MM.1S (cell line): ENCODE measurements at regions not wholly inside any gene's neighbourhood (a gene's known extent, or its start where the extent isn't known, plus 50 kb on each side); places are given as distances from the start of the nearest gene placed in this dataset.

ENCODE experiments used
- DNase-seq: peaks from one replicate; pipeline ENCODE4 v3.0.0-alpha.2; 2015
- H2AFZ ChIP-seq: fragments of 300-600 bp; sonication (generic); 2 replicates; pipeline ENCODE4 v1.6.0; 2016; ENCODE audit warnings: antibody characterized with exemption, low read length
- H3F3A ChIP-seq: fragments of 300-600 bp; sonication (generic); 2 replicates; pipeline ENCODE4 v1.6.1; 2016; ENCODE audit warnings: mild to moderate bottlenecking, antibody characterized with exemption, low read length, moderate library complexity, mixed read lengths; ENCODE audit not compliant: insufficient read depth
- H3K27ac ChIP-seq: fragments of 300-600 bp; sonication (generic); 2 replicates; pipeline ENCODE4 v1.5.1; 2016; ENCODE audit warnings: mild to moderate bottlenecking, low read length
- H3K27me3 ChIP-seq: fragments of 300-600 bp; sonication (generic); replicated peaks from 2 replicates; pipeline ENCODE4 v1.6.0; 2016; ENCODE audit warnings: low read length; ENCODE audit not compliant: insufficient read depth
- H3K36me3 ChIP-seq: fragments of 300-600 bp; sonication (generic); replicated peaks from 2 replicates; pipeline ENCODE4 v1.6.1; 2016; ENCODE audit warnings: mild to moderate bottlenecking, low read length, mixed read lengths; ENCODE audit not compliant: insufficient read depth
- H3K4me1 ChIP-seq: fragments of 300-600 bp; sonication (generic); 2 replicates; pipeline ENCODE4 v1.6.1; 2016; ENCODE audit warnings: low read length, mixed read lengths
- H3K4me2 ChIP-seq: fragments of 300-600 bp; sonication (generic); 2 replicates; pipeline ENCODE4 v1.6.0; 2016; ENCODE audit warnings: low read depth, low read length
- H3K4me3 ChIP-seq: fragments of 300-600 bp; sonication (generic); 2 replicates; pipeline ENCODE4 v1.5.1; 2016; ENCODE audit warnings: low read length, mixed read lengths
- H3K79me2 ChIP-seq: fragments of 300-600 bp; sonication (generic); 2 replicates; pipeline ENCODE4 v1.6.1; 2016; ENCODE audit warnings: mixed run types, low read length, mixed read lengths
- H3K9ac ChIP-seq: fragments of 300-600 bp; sonication (generic); 2 replicates; pipeline ENCODE4 v1.6.1; 2016; ENCODE audit warnings: low read length, mixed read lengths
- H3K9me2 ChIP-seq: fragments of 300-600 bp; sonication (generic); replicated peaks from 2 replicates; pipeline ENCODE4 v1.6.1; 2016; ENCODE audit warnings: mild to moderate bottlenecking, low read length, mixed read lengths; ENCODE audit not compliant: insufficient read depth
- H3K9me3 ChIP-seq: fragments of 300-600 bp; sonication (generic); replicated peaks from 2 replicates; pipeline ENCODE4 v1.6.1; 2016; ENCODE audit warnings: mild to moderate bottlenecking, low read length, mixed read lengths; ENCODE audit not compliant: insufficient read depth
- H4K20me1 ChIP-seq: fragments of 300-600 bp; sonication (generic); 2 replicates; pipeline ENCODE4 v1.6.1; 2016; ENCODE audit warnings: mild to moderate bottlenecking, low read length, moderate library complexity, mixed read lengths; ENCODE audit not compliant: insufficient read depth
- EZH2 ChIP-seq: fragments of 300-600 bp; sonication (generic); optimal IDR thresholded peaks from 2 replicates; pipeline ENCODE3; 2017; ENCODE audit warnings: low read depth, mild to moderate bottlenecking, antibody characterized with exemption, low read length, mixed read lengths
- EZH2phosphoT487 ChIP-seq: fragments of 300-600 bp; sonication (generic); IDR thresholded peaks from 2 replicates; pipeline ENCODE4 v1.6.1; 2018; ENCODE audit warnings: antibody characterized with exemption, low read length
- TF ChIP-seq, protein P1 (sequence below): fragments of 300-600 bp; sonication (generic); IDR thresholded peaks from 2 replicates; pipeline ENCODE4 v1.5.1; 2016; ENCODE audit warnings: antibody characterized with exemption, low read length, mixed read lengths

DNA sequence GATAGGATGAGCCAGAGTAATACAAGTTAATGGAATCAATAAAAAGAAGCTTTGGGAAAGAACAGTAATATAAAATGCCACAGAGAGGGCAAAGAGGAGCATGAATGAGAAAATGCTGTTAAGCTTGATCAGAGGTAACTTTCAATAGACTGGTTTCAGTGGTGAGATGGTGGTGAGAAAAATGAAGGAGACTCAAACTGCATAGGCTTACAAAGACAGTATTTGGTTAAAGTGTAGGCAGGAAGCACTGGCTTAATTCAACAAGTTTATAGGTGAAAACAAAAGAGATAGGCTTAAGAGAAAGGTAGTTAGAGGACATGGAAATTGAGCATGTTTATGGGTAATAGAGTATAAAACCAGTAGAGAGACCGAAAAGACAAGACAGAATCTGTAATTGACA, 298.6 kb upstream of the ADAMTS5 start:
- no peak overlapping the region for H3K9ac ChIP-seq
- no peaks in the 10 kb centered on the region for H3K36me3 ChIP-seq
- H4K20me1 ChIP-seq: no peaks in the 10 kb centered on the region
- H3K4me2 ChIP-seq: no peak overlapping the region
- H2AFZ ChIP-seq: no peak overlapping the region
- TF ChIP-seq EZH2: no peak
- TF ChIP-seq EZH2phosphoT487: no peak
- TF ChIP-seq, protein P1, sequence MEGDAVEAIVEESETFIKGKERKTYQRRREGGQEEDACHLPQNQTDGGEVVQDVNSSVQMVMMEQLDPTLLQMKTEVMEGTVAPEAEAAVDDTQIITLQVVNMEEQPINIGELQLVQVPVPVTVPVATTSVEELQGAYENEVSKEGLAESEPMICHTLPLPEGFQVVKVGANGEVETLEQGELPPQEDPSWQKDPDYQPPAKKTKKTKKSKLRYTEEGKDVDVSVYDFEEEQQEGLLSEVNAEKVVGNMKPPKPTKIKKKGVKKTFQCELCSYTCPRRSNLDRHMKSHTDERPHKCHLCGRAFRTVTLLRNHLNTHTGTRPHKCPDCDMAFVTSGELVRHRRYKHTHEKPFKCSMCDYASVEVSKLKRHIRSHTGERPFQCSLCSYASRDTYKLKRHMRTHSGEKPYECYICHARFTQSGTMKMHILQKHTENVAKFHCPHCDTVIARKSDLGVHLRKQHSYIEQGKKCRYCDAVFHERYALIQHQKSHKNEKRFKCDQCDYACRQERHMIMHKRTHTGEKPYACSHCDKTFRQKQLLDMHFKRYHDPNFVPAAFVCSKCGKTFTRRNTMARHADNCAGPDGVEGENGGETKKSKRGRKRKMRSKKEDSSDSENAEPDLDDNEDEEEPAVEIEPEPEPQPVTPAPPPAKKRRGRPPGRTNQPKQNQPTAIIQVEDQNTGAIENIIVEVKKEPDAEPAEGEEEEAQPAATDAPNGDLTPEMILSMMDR: no peak
- H3K9me2 ChIP-seq: no peaks in the 10 kb centered on the region
- H3K27ac ChIP-seq: no peak overlapping the region
- no peaks in the 10 kb centered on the region for H3K9me3 ChIP-seq
- H3K79me2 ChIP-seq: no peaks in the 10 kb centered on the region
- H3K27me3 ChIP-seq: no peaks in the 10 kb centered on the region
- DNase-seq: no peak
- no peak overlapping the region for H3K4me3 ChIP-seq
- H3F3A ChIP-seq: no peaks in the 10 kb centered on the region
- no peaks in the 10 kb centered on the region for H3K4me1 ChIP-seq

DNA sequence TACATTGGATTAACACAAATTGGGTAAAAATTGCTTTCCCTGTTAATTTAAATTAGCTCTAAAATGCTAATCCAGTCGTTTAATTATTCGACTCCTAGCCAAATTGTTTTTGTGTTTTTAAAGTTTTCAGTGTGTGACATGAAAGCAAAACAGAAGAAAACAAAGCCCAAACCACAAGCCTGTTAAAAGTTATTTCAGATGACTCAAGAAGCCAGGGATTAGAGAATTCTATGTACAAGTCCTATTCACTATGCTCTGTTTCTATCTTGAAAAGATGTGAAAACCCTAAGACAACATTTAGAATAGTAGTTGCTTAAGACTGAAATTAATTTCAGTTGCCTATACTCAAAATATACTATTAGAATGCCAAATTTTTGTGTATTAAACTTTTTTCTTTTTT, 294.8 kb upstream of the ADAMTS5 start:
- Histone ChIP-seq H3K9me3 (no peaks in the 10 kb centered on the region), H3K4me3 (no peak overlapping the region), H3K9ac (no peak overlapping the region), H4K20me1 (no peaks in the 10 kb centered on the region), H2AFZ (no peak overlapping the region), H3K79me2 (no peaks in the 10 kb centered on the region), H3K4me2 (no peak overlapping the region), H3K36me3 (no peaks in the 10 kb centered on the region), H3F3A (no peaks in the 10 kb centered on the region), H3K4me1 (no peaks in the 10 kb centered on the region), H3K27me3 (no peaks in the 10 kb centered on the region), H3K9me2 (no peaks in the 10 kb centered on the region), H3K27ac (no peak overlapping the region)
- TF ChIP-seq, protein P1: no peak
- no peak for TF ChIP-seq EZH2
- DNase-seq: no peak

DNA sequence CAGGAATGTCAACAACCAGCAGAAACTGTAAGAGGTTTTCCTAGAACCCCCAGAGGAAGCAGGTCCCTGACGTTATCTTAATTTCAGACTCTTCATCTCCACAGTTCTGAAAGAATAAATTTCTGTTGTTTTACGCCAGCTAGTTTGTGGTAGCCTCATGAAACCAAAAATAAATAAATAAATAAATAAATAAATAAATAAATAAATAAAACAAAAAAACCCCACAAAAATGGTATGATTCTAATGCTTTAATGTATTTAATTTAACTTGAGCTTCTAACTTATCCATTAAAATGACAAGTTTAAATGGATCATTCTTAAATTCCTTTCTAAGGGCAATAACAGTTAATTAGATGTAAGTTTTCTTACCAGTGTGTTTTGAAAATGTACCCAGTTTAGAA, 293.8 kb upstream of the ADAMTS5 start:
- Histone ChIP-seq H3K9me2 (no peaks in the 10 kb centered on the region), H3K4me2 (no peak overlapping the region), H3K4me1 (no peaks in the 10 kb centered on the region), H3K79me2 (no peaks in the 10 kb centered on the region), H2AFZ (no peak overlapping the region), H3K9ac (no peak overlapping the region), H3K4me3 (no peak overlapping the region), H3K27me3 (no peaks in the 10 kb centered on the region), H3K36me3 (no peaks in the 10 kb centered on the region), H4K20me1 (no peaks in the 10 kb centered on the region), H3K9me3 (no peaks in the 10 kb centered on the region), H3K27ac (no peak overlapping the region), H3F3A (no peaks in the 10 kb centered on the region)
- TF ChIP-seq EZH2phosphoT487 (no peak), EZH2 (no peak)
- TF ChIP-seq, protein P1: no peak
- no peak for DNase-seq
